Mucosa of descending colon (tissue), 3 donors: ENCODE measurements at regions not wholly inside any gene's neighbourhood (a gene's known extent, or its start where the extent isn't known, plus 50 kb on each side); places are given as distances from the start of the nearest gene placed in this dataset.

Experiments
- ATAC-seq: fragments of 200-7000 bp; cut with Tn5 transposase; one replicate; pipeline ENCODE4 v1.9.1; 2020; ENCODE audit warnings: mild to moderate bottlenecking, moderate library complexity
- DNase-seq, 3 donors: peaks; one replicate each; pipeline ENCODE4 v3.0.0-alpha.2; 2020
- H3K36me3 ChIP-seq: fragments of 200-600 bp; one replicate; pipeline ENCODE4 v1.8.0; 2021; ENCODE audit warnings: low read depth, mild to moderate bottlenecking
- H3K4me1 ChIP-seq: fragments of 200-600 bp; one replicate; pipeline ENCODE4 v1.8.0; 2021; ENCODE audit warnings: low read depth, mild to moderate bottlenecking
- H3K4me3 ChIP-seq: fragments of 200-600 bp; one replicate; pipeline ENCODE4 v1.8.0; 2021; ENCODE audit warnings: mild to moderate bottlenecking
- H3K9me3 ChIP-seq: fragments of 200-600 bp; one replicate; pipeline ENCODE4 v1.8.0; 2021; ENCODE audit warnings: mild to moderate bottlenecking
- intact Hi-C, 2 donors: fragments of 100-400 bp; cut with DNase I in 1 of 2; cut with micrococcal nuclease in 1 of 2; formaldehyde crosslinking; loops; one replicate each; pipeline versions ENCODE4 v1.11.0 to v1.11.1; 2022; cut with DNase I, micrococcal nuclease
- TF ChIP-seq, protein P1 (sequence below): fragments of 200-600 bp; IDR thresholded peaks from one replicate; pipeline ENCODE4 v1.8.0; 2022; ENCODE audit warnings: antibody characterized with exemption, mild to moderate bottlenecking
- donor health status: DM: no; HTN: no; CAD: no; lungs with moderate emphysema.
- donor health status: DM: no; HTN: no; CAD: no.
- donor health status: DM: no; HTN: yes; CAD: no.

DNA sequence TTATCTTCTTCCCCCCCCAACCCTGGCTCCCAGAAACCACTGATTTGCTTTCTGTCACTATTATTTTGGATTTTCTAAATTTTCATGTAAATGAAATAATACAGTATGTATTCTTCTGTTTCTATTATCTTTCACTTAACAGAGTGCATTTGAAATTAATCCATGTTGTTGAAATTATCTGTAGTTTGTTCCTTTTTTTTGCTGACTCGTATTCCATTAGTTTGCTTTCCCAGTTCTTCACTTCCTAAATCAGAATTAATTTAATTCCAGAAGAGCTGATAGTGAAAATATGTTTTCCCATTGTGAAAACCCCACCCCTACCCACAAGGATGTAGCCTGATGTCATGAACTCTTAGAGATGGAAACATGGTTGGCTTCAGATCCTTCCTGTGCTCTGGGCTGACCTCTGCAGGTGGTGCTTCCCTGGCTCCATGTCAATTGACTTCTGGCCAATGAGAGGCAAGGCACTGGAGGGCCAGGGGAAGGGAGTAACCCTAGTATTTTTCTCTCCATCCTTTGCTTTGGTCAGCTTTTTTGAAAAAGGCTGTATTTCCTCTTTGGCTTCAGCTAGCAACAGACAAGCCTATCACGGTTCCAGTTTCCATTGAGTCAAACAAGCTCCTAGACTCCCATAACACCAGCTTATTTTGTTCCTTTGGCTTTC, 244.4 kb upstream of the HSF2 start:
- H3K4me3 ChIP-seq, result no peak overlapping the region
- no peaks in the 10 kb centered on the region for H3K9me3 ChIP-seq
- ATAC-seq (no peak), DNase-seq (no peak)
- H3K36me3 ChIP-seq, result no peaks in the 10 kb centered on the region
- no peaks in the 10 kb centered on the region for H3K4me1 ChIP-seq
- intact Hi-C loops, result no loop called here
- TF ChIP-seq, protein P1, sequence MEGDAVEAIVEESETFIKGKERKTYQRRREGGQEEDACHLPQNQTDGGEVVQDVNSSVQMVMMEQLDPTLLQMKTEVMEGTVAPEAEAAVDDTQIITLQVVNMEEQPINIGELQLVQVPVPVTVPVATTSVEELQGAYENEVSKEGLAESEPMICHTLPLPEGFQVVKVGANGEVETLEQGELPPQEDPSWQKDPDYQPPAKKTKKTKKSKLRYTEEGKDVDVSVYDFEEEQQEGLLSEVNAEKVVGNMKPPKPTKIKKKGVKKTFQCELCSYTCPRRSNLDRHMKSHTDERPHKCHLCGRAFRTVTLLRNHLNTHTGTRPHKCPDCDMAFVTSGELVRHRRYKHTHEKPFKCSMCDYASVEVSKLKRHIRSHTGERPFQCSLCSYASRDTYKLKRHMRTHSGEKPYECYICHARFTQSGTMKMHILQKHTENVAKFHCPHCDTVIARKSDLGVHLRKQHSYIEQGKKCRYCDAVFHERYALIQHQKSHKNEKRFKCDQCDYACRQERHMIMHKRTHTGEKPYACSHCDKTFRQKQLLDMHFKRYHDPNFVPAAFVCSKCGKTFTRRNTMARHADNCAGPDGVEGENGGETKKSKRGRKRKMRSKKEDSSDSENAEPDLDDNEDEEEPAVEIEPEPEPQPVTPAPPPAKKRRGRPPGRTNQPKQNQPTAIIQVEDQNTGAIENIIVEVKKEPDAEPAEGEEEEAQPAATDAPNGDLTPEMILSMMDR, result no peak

DNA sequence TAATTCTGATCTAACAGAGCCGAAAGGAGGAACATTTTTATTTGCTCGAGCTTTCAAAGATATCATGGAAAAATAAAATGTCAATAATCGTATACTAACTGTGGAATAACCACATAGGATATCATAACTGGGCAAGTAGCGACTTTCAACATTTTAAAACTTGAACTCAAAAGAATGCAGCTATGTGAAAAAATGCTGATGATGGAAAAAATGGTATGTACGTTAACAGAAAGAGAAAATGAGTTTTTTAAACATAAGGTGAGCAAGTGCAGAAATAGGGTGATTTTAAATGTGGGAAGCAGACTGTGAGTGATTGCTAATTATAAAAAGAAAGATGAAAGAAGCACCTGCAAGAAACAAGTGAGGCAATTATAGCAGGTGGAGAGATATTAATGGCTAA, 238.3 kb upstream of the HSF2 start:
- H3K4me1 ChIP-seq, result no peaks in the 10 kb centered on the region
- TF ChIP-seq, protein P1, result no peak
- ATAC-seq, result no peak
- H3K4me3 ChIP-seq, result no peak overlapping the region
- intact Hi-C loops, result no loop called here
- DNase-seq, result no peak
- H3K9me3 ChIP-seq, result no peaks in the 10 kb centered on the region
- no peaks in the 10 kb centered on the region for H3K36me3 ChIP-seq

DNA sequence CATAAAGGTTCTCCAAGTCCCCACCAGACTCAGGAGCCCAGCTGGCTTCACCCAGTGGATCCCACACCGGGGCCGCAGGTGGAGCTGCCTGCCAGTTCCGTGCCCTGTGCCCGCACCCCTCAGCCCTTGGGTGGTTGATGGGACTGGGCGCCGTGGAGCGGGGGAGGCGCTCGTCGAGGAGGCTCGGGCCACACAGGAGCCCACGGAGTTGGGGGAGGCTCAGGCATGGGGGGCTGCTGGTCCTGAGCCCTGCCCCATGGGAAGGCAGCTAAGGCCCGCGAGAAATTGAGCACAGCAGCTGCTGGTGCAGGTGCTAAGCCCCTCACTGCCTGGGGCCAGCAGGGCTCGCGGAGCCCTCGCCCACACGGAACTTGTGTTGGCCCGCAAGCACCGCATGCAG, 234.4 kb upstream of the HSF2 start:
- H3K4me3 ChIP-seq, result no peak overlapping the region
- ATAC-seq, result no peak
- intact Hi-C loops, result no loop called here
- TF ChIP-seq, protein P1, result no peak
- H3K4me1 ChIP-seq, result no peaks in the 10 kb centered on the region
- H3K36me3 ChIP-seq, result no peaks in the 10 kb centered on the region
- no peak for DNase-seq
- H3K9me3 ChIP-seq, result no peaks in the 10 kb centered on the region

DNA sequence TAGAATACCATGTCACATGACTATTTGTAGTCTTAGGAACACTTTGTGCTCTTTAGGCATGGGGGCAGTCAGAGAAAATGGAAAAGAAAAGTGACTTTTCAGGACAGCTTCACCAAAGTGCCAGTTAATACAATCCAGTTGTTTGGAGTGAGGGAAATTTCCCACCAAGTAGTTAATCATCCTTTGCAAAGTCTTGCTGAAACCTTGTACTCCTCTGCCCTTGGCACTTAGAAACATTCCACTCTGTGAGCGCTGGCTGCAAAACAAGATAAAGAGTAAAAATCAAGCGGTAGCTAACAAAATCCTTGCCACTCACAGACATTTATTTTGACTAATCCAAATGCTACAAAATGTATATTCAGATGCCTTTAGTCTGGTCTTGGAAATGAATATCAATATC, 229.2 kb upstream of the HSF2 start:
- Histone ChIP-seq H3K9me3 (no peaks in the 10 kb centered on the region), H3K4me3 (no peak overlapping the region), H3K4me1 (no peaks in the 10 kb centered on the region), H3K36me3 (no peaks in the 10 kb centered on the region)
- intact Hi-C loops, result no loop called here
- ATAC-seq (no peak), DNase-seq (no peak)
- TF ChIP-seq, protein P1, result no peak

DNA sequence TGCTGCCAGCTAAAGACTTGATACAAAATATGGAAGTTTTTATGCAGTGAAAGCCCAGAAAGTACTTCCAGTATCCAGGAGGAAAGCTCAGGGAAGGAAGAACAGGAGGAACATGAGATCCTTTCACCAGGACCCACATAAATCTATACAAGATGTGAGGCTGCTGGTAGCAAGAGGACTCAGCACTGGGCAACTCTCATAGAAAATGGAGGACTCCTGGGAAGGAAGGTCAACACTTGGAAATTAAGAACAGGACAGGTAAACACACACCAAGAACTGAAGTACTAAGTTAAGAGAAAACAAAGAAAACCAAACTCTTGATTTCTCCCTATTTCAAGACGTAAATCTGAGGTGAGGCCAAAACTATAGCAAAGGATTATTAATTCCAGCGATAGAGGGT, 220.5 kb upstream of the HSF2 start:
- TF ChIP-seq, protein P1, result no peak
- Histone ChIP-seq H3K9me3 (no peaks in the 10 kb centered on the region), H3K4me1 (no peaks in the 10 kb centered on the region), H3K36me3 (no peaks in the 10 kb centered on the region), H3K4me3 (no peak overlapping the region)
- no peak for DNase-seq
- intact Hi-C loops, result no loop called here
- no peak for ATAC-seq

DNA sequence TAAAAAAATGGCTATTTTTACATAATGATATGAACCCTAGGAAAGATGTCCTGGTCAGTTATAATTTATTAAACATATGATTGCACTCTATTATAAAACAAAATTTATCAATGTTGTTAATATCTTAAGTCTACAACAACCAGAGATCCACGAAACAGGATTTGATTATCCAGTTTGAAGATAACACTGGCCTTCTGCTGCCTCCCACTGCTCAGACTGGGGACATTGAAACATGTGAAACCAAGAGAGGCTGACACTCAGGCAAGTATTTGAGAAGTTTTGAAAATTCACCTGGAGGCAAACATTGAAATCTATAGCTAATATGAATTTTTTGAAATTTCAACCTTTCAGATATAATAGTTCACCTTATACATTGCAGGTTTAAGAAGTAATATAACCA, 219.3 kb upstream of the HSF2 start:
- intact Hi-C loops, result loop anchor here in 1 of 2 donors (10.0 kb wide), 1 partner anchor 765 kb away; no protein-coding TSS in a partner anchor

More for the DNA sequence above, 219.3 kb upstream of the HSF2 start:
- TF ChIP-seq, protein P1, result no peak
- H3K36me3 ChIP-seq, result no peaks in the 10 kb centered on the region
- H3K4me3 ChIP-seq, result no peak overlapping the region
- DNase-seq, result no peak
- no peak for ATAC-seq
- H3K4me1 ChIP-seq, result no peaks in the 10 kb centered on the region
- H3K9me3 ChIP-seq, result no peaks in the 10 kb centered on the region
